Activated naive CD4-positive, alpha-beta T cell treated with anti-CD3 and anti-CD28 coated beads, Interleukin-2, amount 50 U/mL, for 72 hours (primary cell): ENCODE measurements at regions not wholly inside any gene's neighbourhood (a gene's known extent, or its start where the extent isn't known, plus 50 kb on each side); places are given as distances from the start of the nearest gene placed in this dataset.
"Not testable (repeated sequence)": the region's sequence is repeated elsewhere in the genome, so short reads cannot be mapped to it uniquely, and the experiment has no call there.

Experiments used
- ATAC-seq, 2 donors: fragments of 150-1000 bp; cut with Tn5 transposase; 2 replicates each; pipeline ENCODE4 v1.10.0; 2021; ENCODE audit warnings: mild to moderate bottlenecking in 2 of 2, moderate library complexity in 2 of 2
- DNase-seq, 2 donors: peaks; one replicate each; pipeline ENCODE4 v3.0.0; 2021 to 2022; ENCODE audit warnings: low spot score in 2 of 2
- H3K27ac Mint-ChIP-seq, 2 donors: one replicate each; pipeline ENCODE4 v1.8.0; 2022; ENCODE audit warnings: mild to moderate bottlenecking in 2 of 2, mixed read lengths in 2 of 2
- H3K36me3 Mint-ChIP-seq, 2 donors: one replicate each; pipeline ENCODE4 v1.8.0; 2022; ENCODE audit warnings: mixed read lengths in 2 of 2
- H3K9me3 Mint-ChIP-seq, 2 donors: one replicate each; pipeline ENCODE4 v1.8.0; 2022; ENCODE audit warnings: mixed read lengths in 2 of 2

DNA sequence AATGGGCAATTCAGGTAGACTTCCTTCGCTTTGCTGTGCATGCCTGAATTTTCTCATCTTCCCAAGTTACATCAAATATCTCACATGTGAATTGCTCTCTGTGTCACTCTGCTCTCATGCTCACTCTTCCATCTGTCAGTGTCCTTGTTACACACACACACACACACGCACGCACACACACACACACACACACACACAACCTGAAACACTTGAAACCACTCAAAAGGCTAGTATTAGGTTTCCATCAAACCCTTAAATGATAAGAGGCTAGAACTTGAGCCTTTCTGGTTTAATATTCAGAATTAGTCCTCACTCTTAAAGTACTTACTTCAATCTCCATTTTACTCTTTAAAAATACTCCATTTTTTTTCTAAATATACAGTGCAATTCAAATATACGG, 282.4 kb downstream of the C11orf87 start:
- H3K27ac Mint-ChIP-seq = no peak overlapping the region
- peaks cover 5 to 8% of the 10 kb centered on the region in 2 donors for H3K9me3 Mint-ChIP-seq
- no peak for ATAC-seq
- no peak for DNase-seq
- no peaks in the 10 kb centered on the region for H3K36me3 Mint-ChIP-seq

- H3K27ac Mint-ChIP-seq = no peak overlapping the region
- no peak for ATAC-seq
- H3K36me3 Mint-ChIP-seq = no peaks in the 10 kb centered on the region
- no peak for DNase-seq
- peaks cover 0 to 5% of the 10 kb centered on the region in 2 donors for H3K9me3 Mint-ChIP-seq
These were observed 285.0 kb downstream of the C11orf87 start for GRCh38 chr11:109706945-109707344.

DNA sequence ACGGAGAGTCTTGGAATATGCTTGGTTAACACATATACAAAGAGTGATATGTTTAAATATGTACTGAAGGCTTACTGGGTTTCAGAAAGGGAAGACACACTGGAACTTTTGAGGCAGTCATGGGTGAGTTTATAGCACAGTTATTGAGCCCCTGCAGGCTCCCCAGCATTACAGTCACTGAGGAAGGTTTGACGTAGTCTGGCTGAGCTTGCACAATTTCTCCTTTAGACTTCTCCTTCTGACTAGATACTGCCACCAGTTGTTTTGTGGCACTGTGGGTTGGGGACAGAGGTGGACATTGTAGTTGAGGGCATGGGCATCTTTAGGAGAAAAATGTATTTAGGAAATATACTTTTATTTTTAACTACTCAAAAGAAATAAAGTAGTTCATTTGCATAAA, 285.4 kb downstream of the C11orf87 start:
- no peak overlapping the region for H3K27ac Mint-ChIP-seq
- H3K36me3 Mint-ChIP-seq = no peaks in the 10 kb centered on the region
- DNase-seq = no peak
- peaks cover 0 to 5% of the 10 kb centered on the region in 2 donors for H3K9me3 Mint-ChIP-seq
- no peak for ATAC-seq

DNA sequence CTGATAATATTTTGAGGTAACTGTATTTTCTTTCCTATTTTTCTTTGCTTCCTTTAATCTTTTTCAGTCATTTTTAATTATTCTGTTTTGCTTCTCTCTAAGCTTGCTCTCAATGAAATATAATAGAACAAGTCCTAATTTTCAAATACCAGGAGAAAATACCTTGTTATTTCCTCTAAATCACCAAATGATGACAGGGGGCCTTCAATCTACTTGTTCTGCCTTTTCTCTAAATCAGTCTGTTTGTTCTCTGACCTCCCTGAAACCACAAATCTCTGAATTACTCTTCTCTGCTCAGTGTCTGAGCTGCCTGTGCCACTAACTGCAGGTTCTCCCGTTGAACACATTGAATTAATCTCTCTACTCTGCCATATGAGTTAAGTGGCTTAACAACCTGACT, 286.2 kb downstream of the C11orf87 start:
- no peak for ATAC-seq
- Mint-ChIP-seq H3K9me3 (peaks cover 0 to 5% of the 10 kb centered on the region in 2 donors), H3K36me3 (no peaks in the 10 kb centered on the region), H3K27ac (no peak overlapping the region)
- no peak for DNase-seq

DNA sequence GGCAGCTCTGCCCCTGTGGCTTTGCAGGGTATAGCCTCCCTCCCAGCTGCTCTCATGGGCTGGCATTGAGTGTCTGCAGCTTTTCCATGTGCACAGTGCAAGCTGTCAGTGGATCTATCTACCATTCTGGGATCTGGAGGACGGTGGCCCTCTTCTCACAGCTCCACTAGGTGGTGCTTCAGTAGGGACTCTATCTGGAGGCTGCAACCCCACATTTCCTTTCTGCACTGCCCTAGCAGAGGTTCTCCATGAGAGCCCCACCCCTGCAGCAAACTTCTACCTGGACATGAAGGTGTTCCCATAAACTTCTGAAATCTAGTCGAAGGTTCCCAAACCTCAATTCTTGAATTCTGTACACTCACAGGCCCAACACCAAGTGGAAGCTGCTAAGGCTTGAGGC, 292.5 kb downstream of the C11orf87 start:
- not testable (repeated sequence) for ATAC-seq, H3K36me3 Mint-ChIP-seq, H3K9me3 Mint-ChIP-seq, DNase-seq, H3K27ac Mint-ChIP-seq

DNA sequence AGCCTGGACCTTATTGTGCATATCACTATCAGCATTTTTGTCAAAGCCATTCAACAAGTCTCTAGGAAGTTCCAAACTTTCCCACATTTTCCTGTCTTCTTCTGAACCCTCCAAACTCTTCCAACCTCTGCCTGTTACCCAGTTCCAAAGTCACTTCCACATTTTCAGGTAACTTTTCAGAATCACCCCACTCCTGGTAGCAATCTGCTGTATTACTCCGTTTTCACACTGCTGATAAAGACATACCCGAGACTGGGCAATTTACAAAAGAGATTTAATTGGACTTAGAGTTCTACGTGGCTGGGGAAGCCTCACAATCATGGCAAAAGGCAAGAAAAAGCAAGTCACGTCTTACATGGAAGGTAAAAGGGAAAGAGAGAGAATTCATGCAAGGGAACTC, 293.4 kb downstream of the C11orf87 start:
- not testable (repeated sequence) for H3K27ac Mint-ChIP-seq, ATAC-seq, H3K9me3 Mint-ChIP-seq, H3K36me3 Mint-ChIP-seq, DNase-seq

DNA sequence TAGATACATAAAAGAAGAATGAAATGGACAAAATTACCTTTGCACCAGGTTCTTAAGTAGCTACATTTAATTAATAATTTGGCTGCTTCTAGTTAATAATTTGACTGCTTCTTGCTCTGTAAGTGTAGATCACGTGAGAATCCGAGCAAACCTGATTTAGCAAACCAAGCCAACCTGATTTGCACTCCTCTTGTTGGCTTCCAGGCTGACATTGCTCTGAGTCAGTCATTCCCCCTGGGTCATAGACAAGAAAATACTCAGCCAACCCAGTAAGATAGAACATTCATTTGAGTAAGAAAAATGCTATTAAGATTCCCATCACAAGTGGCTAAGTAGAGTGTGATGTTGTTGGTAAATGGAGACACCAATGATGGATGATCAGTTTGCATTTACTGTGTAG, 304.1 kb downstream of the C11orf87 start:
- Mint-ChIP-seq H3K36me3 (no peaks in the 10 kb centered on the region), H3K27ac (no peak overlapping the region), H3K9me3 (peaks cover 0 to 8% of the 10 kb centered on the region in 2 donors)
- ATAC-seq (no peak), DNase-seq (no peak)

- Mint-ChIP-seq H3K36me3 (no peaks in the 10 kb centered on the region), H3K9me3 (peaks cover 3 to 10% of the 10 kb centered on the region in 2 donors), H3K27ac (no peak overlapping the region)
- DNase-seq (no peak), ATAC-seq (no peak)
These were observed 306.1 kb downstream of the C11orf87 start for GRCh38 chr11:109728056-109728455.

DNA sequence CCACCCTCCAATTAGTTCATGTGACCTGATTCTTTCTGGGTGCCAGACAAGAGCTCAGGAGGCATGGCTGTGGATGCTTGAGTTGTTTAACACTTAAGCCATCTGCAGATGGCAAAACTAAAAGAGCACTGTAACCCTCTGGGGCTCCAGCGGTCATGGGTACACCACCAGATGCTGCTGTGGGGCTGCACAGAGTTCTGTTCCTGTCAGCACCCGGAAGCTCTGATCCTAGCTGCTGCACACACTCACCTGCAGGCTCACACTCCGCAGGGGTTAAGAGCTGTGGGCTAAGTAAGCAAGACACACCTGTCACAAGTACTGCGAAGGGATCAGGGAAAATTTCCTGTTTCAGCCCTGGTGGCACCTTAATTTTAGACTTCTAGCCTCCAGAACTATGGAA, 307.8 kb downstream of the C11orf87 start:
- H3K36me3 Mint-ChIP-seq = no peaks in the 10 kb centered on the region
- DNase-seq (no peak), ATAC-seq (no peak)
- H3K27ac Mint-ChIP-seq = no peak overlapping the region
- peaks cover 3 to 10% of the 10 kb centered on the region in 2 donors for H3K9me3 Mint-ChIP-seq

GRCh38 chr11:109730669-109731068, 308.7 kb downstream of the C11orf87 start:
- Mint-ChIP-seq H3K9me3 (peaks cover 3 to 10% of the 10 kb centered on the region in 2 donors), H3K36me3 (no peaks in the 10 kb centered on the region), H3K27ac (no peak overlapping the region)
- no peak for DNase-seq
- ATAC-seq = no peak

DNA sequence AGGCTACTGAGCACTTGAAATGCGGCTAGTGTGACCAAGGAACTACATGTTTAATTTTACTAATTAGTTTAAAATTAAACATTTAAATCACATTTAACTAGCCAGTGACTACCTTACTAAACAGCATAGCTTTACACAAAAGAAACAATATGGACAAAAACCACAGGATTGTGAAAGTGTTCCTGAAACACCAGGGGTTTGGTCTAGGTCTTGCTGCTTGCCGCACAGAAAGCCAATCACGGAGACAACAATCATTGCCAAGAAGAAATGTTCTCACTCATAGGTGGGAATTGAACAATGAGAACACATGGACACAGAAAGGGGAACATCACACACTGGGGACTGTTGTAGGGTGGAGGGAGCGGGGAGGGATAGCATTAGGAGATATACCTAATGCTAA, 309.5 kb downstream of the C11orf87 start:
- no peak overlapping the region for H3K27ac Mint-ChIP-seq
- no peaks in the 10 kb centered on the region for H3K36me3 Mint-ChIP-seq
- DNase-seq (no peak), ATAC-seq (no peak)
- H3K9me3 Mint-ChIP-seq = peaks cover 3 to 10% of the 10 kb centered on the region in 2 donors

DNA sequence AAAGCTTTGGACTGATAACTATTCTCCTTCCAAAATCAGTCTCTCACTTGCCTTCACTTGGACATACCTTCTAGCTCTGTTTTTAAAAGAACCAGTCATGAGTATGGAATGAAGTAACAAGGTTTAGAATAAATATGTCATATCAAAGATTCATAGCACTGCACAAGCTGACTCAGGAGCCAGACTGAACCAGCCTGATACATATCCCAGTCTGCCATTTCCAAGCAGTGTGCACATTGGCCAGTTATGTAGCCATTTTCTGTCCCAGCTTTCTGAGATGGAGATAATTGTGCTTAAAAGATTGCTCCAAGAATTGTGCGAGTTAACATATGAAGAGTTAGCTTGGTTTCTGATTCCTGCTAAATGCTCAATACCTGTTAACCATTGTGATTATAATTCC, 311.3 kb downstream of the C11orf87 start:
- no peak for DNase-seq
- ATAC-seq = no peak
- no peak overlapping the region for H3K27ac Mint-ChIP-seq
- peaks cover 3 to 13% of the 10 kb centered on the region in 2 donors for H3K9me3 Mint-ChIP-seq
- H3K36me3 Mint-ChIP-seq = no peaks in the 10 kb centered on the region

DNA sequence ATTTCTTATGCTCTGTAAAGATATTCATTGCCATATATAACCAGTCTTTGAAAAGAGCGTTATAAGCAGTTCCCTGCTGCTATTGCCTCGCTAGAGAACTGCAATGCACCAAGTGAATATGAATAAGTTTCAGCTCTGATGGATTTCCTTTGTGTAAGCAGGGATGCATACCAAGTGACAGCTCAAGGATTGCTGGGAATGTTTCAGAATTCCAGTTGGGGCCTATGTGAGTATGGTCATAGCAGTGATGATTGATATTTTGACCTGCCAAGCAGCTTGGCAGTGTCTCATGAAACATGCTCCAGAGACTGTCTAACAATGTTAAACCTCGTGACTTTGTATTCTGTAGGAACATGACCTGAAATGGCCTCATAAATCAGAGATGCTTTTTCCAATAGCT, 312.6 kb downstream of the C11orf87 start:
- Mint-ChIP-seq H3K9me3 (peaks cover 3 to 7% of the 10 kb centered on the region in 2 donors), H3K27ac (no peak overlapping the region), H3K36me3 (no peaks in the 10 kb centered on the region)
- ATAC-seq (no peak), DNase-seq (no peak)

DNA sequence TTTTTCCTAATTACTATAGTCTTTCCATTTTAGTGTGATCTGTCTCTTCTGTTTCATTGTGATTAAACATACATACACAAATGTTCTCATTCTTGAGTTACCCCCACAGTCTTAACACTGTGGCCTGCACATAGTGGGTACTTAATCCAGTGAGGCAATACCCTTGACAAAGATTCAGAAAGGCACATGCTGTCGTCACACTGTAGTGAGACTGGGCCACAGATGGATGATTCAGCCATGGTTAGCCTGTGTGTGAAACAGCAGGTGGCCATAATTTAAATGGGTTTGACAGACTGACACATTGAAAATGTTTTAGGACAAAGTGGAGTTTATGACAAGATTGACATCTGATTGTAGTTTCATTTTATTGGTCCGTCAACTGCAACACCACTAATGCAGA, 313.1 kb downstream of the C11orf87 start:
- DNase-seq (no peak), ATAC-seq (no peak)
- no peak overlapping the region for H3K27ac Mint-ChIP-seq
- H3K36me3 Mint-ChIP-seq = no peaks in the 10 kb centered on the region
- peaks cover 3 to 7% of the 10 kb centered on the region in 2 donors for H3K9me3 Mint-ChIP-seq

DNA sequence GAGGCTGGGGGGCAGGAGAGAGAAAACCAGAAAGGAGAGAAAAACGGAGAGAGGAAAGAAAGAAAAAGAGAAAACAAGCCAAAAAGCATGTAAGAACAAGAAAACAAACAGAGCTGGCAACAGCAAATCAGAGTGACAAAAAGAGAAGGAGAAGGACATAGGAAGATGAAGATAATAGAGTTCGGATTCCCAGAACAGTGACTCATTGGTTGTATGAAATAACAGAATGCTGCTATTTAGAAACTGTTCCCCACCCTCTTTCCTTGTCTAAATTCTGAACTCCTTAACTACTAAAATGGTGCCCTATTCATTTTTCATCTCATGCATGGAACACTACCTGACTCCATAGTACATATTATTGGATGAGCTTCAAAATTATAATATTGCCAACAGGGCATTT, 317.4 kb downstream of the C11orf87 start:
- DNase-seq (no peak), ATAC-seq (no peak)
- no peak overlapping the region for H3K27ac Mint-ChIP-seq
- H3K36me3 Mint-ChIP-seq = no peaks in the 10 kb centered on the region
- peaks cover 0 to 3% of the 10 kb centered on the region in 2 donors for H3K9me3 Mint-ChIP-seq

- H3K36me3 Mint-ChIP-seq = no peaks in the 10 kb centered on the region
- H3K9me3 Mint-ChIP-seq = peaks cover 4 to 6% of the 10 kb centered on the region in 2 donors
- no peak for DNase-seq
- no peak overlapping the region for H3K27ac Mint-ChIP-seq
- ATAC-seq = no peak
These were observed 324.1 kb downstream of the C11orf87 start for GRCh38 chr11:109745996-109746625.

- Mint-ChIP-seq H3K36me3 (no peaks in the 10 kb centered on the region), H3K27ac (no peak overlapping the region), H3K9me3 (peaks cover 4 to 6% of the 10 kb centered on the region in 2 donors)
- no peak for DNase-seq
- ATAC-seq = peak; percentile 3 to 9
These were observed 325.8 kb downstream of the C11orf87 start for GRCh38 chr11:109747839-109748238.

DNA sequence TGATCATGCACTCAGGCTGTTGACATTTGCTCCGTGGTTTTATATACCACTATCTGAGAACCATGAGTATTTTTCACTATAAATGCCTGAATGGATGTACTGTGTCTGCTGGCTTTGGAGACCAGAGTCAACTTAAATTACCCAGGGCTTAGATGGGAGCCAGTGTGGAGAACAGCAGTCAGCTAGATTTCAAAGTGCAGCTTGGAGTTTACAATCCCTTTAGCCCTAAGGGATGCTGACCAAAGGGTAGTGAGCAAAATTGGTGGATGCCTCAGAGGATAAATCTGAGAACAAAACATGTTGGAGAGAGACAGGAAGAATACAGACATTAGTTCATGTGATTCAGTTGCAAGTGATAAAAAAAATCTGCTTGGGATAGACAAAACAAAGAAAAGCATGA, 327.5 kb downstream of the C11orf87 start:
- H3K36me3 Mint-ChIP-seq = no peaks in the 10 kb centered on the region
- no peak for ATAC-seq
- H3K27ac Mint-ChIP-seq = no peak overlapping the region

More for the DNA sequence above, 327.5 kb downstream of the C11orf87 start:
- DNase-seq = no peak
- peaks cover 4 to 10% of the 10 kb centered on the region in 2 donors for H3K9me3 Mint-ChIP-seq
